ENCODE measurements at regions not wholly inside any gene's neighbourhood (a gene's known extent, or its start where the extent isn't known, plus 50 kb on each side); places are given as distances from the start of the nearest gene placed in this dataset.

DNA sequence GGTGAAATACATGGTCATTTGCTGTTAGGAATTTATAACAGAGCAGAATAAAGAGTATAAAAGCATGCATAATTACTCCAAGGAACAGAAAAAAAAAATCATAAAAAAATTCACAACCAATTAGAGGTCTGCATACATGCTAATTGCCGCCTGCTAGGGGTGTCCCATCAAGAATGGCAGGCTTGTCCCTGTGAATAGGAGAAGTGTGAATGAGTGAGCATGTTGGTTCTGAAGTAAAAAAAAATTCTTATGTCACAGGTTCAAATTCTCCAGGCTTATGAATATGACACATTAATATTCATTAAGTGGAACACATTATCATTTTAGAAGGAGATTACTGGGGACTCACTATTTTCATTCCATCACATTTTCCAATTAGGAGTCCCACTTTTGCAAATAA, 822.7 kb downstream of the NTRK3 start:
- DNase-seq (ENCODE audit: low read depth, low spot score) = no peak
- no peak overlapping the region for H3K27ac ChIP-seq
- H3K9ac ChIP-seq (ENCODE audit: insufficient read length) = no peak overlapping the region
- TF ChIP-seq FOXP2 (optimal IDR thresholded peaks at IDR 0.05; ENCODE audit: control extremely low read depth, extremely low read length, insufficient read depth) = no peak
- TF ChIP-seq POLR2AphosphoS5 (IDR thresholded peaks at IDR 0.05; ENCODE audit: borderline replicate concordance, low read depth, low read length) = no peak
- no peak for TF ChIP-seq EZH2 (IDR thresholded peaks at IDR 0.05)
- H3K36me3 ChIP-seq (ENCODE audit: insufficient read depth, low read length) = no peaks in the 10 kb centered on the region
- no peak overlapping the region for H3K4me3 ChIP-seq
- no peaks in the 10 kb centered on the region for H3K9me3 ChIP-seq (ENCODE audit: low read depth, low read length)

GRCh38 chr15:87429754-87430153, 826.8 kb downstream of the NTRK3 start:
- no peak for TF ChIP-seq FOXP2 (optimal IDR thresholded peaks at IDR 0.05; ENCODE audit: control extremely low read depth, extremely low read length, insufficient read depth)
- no peak for TF ChIP-seq EZH2 (IDR thresholded peaks at IDR 0.05)
- no peak for TF ChIP-seq POLR2AphosphoS5 (IDR thresholded peaks at IDR 0.05; ENCODE audit: borderline replicate concordance, low read depth, low read length)
- H3K9me3 ChIP-seq (ENCODE audit: low read depth, low read length) = no peaks in the 10 kb centered on the region
- H3K36me3 ChIP-seq (ENCODE audit: insufficient read depth, low read length) = no peaks in the 10 kb centered on the region
- H3K9ac ChIP-seq (ENCODE audit: insufficient read length) = no peak overlapping the region
- no peak overlapping the region for H3K27ac ChIP-seq
- H3K4me3 ChIP-seq = no peak overlapping the region
- DNase-seq (ENCODE audit: low read depth, low spot score) = no peak

- H3K36me3 ChIP-seq (ENCODE audit: insufficient read depth, low read length) = no peaks in the 10 kb centered on the region
- no peak overlapping the region for H3K9ac ChIP-seq (ENCODE audit: insufficient read length)
- no peak for TF ChIP-seq EZH2 (IDR thresholded peaks at IDR 0.05)
- no peak for TF ChIP-seq POLR2AphosphoS5 (IDR thresholded peaks at IDR 0.05; ENCODE audit: borderline replicate concordance, low read depth, low read length)
- TF ChIP-seq FOXP2 (optimal IDR thresholded peaks at IDR 0.05; ENCODE audit: control extremely low read depth, extremely low read length, insufficient read depth) = no peak
- no peak overlapping the region for H3K4me3 ChIP-seq
- no peak overlapping the region for H3K27ac ChIP-seq
- no peak for DNase-seq (ENCODE audit: low read depth, low spot score)
- no peaks in the 10 kb centered on the region for H3K9me3 ChIP-seq (ENCODE audit: low read depth, low read length)
These were observed 836.5 kb downstream of the NTRK3 start for GRCh38 chr15:87420017-87420416.

DNA sequence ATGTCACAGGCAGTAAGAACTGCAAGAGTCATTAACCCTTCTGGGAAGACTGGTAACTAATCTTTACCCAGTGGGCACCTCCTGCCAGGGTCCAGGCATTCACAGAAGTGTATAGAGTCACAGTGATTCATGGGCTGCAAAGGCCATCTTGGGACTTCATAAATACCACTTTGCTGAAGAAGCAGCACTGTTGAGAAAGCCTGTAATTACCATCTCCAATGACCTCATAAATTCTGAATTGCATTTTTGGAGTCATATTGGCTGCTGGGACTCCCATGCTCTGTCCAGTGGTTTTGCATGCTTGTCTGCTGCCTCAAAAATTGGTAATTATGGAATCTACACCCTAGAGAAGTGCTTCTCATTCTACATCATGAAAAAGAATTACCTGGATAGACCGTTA, 837.2 kb downstream of the NTRK3 start:
- no peak overlapping the region for H3K4me3 ChIP-seq
- H3K9ac ChIP-seq (ENCODE audit: insufficient read length) = no peak overlapping the region
- H3K36me3 ChIP-seq (ENCODE audit: insufficient read depth, low read length) = no peaks in the 10 kb centered on the region
- no peak overlapping the region for H3K27ac ChIP-seq
- H3K9me3 ChIP-seq (ENCODE audit: low read depth, low read length) = no peaks in the 10 kb centered on the region
- DNase-seq (ENCODE audit: low read depth, low spot score) = no peak
- no peak for TF ChIP-seq POLR2AphosphoS5 (IDR thresholded peaks at IDR 0.05; ENCODE audit: borderline replicate concordance, low read depth, low read length)
- no peak for TF ChIP-seq FOXP2 (optimal IDR thresholded peaks at IDR 0.05; ENCODE audit: control extremely low read depth, extremely low read length, insufficient read depth)
- TF ChIP-seq EZH2 (IDR thresholded peaks at IDR 0.05) = no peak

DNA sequence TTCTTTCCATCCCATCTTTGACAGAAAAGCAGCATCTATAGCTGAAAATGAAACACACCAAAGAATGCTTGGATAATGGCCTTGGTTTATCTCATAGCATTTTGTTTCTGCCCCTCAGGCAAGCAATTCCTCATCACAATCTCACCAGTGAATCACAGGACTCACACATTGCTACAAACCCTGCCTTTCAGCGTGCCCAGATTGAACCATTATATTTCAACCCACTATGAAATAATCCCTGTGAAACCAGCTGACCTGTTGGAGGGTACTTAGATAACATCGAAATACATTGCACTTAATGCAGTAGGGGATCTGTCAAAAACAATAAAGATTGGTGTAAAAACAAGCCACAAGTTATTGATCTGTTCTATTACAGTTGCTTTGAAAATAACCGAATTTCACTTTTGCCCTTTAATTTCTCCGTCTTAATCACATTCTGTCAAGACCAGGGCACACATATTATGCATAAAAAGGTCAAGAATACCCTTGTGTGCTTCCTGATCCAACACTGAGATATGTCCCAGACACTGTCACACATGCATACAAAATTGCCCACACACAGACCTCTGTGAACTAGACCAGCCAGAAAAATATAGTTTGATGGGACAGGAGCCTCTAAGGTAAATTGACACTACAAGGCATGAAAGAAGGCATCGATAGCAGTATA, 839.8 kb downstream of the NTRK3 start:
- no peaks in the 10 kb centered on the region for H3K9me3 ChIP-seq (ENCODE audit: low read depth, low read length)
- TF ChIP-seq POLR2AphosphoS5 (IDR thresholded peaks at IDR 0.05; ENCODE audit: borderline replicate concordance, low read depth, low read length) (no peak), EZH2 (IDR thresholded peaks at IDR 0.05) (no peak), FOXP2 (optimal IDR thresholded peaks at IDR 0.05; ENCODE audit: control extremely low read depth, extremely low read length, insufficient read depth) (no peak)
- no peak for DNase-seq (ENCODE audit: low read depth, low spot score)
- no peaks in the 10 kb centered on the region for H3K36me3 ChIP-seq (ENCODE audit: insufficient read depth, low read length)
- no peak overlapping the region for H3K4me3 ChIP-seq
- no peak overlapping the region for H3K27ac ChIP-seq
- no peak overlapping the region for H3K9ac ChIP-seq (ENCODE audit: insufficient read length)

DNA sequence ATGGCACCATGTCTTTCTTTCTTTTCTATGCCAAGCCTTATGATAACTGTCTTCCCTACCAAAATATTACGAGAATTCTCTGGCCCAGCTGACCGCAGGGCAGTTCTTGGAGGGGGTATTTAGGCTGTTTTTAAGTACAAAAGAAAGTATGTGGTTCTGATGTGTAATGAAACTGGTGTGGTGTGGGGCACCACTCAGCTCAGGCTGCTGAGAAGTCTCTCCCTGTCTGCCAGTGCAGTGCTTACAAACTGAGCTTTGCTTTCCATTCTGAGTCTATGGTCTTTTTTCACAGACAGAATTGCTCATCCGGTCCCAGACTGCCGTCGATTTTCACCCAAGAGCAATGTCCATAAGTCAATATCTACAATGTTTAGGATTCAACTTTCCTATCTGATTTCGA, 847.6 kb downstream of the NTRK3 start:
- Histone ChIP-seq H3K27ac (no peak overlapping the region), H3K4me3 (no peak overlapping the region), H3K9ac (ENCODE audit: insufficient read length) (no peak overlapping the region), H3K9me3 (ENCODE audit: low read depth, low read length) (no peaks in the 10 kb centered on the region), H3K36me3 (ENCODE audit: insufficient read depth, low read length) (no peaks in the 10 kb centered on the region)
- TF ChIP-seq FOXP2 (optimal IDR thresholded peaks at IDR 0.05; ENCODE audit: control extremely low read depth, extremely low read length, insufficient read depth) (no peak), POLR2AphosphoS5 (IDR thresholded peaks at IDR 0.05; ENCODE audit: borderline replicate concordance, low read depth, low read length) (no peak), EZH2 (IDR thresholded peaks at IDR 0.05) (no peak)
- DNase-seq (ENCODE audit: low read depth, low spot score) = no peak

DNA sequence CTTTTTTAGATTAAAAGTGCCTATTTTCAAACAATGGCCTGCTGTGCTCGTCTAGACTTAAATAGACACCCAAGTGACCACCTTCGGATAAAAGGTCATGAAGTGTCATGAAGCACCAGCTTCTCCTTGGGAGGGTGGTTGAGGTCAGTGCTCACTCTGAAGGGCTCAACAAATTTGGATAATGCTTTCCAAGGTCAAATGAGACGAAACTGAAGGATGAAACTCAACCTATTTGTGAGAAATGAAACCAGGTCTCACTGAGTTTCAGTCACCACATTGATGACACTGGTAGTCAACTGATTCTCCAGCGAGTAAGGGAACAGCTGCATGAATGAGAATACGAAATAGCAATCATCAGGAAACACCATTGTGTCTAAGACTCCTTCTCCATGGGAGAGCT, 852.6 kb downstream of the NTRK3 start:
- Histone ChIP-seq H3K36me3 (ENCODE audit: insufficient read depth, low read length) (no peaks in the 10 kb centered on the region), H3K4me3 (no peak overlapping the region), H3K9me3 (ENCODE audit: low read depth, low read length) (no peaks in the 10 kb centered on the region), H3K9ac (ENCODE audit: insufficient read length) (no peak overlapping the region), H3K27ac (no peak overlapping the region)
- TF ChIP-seq EZH2 (IDR thresholded peaks at IDR 0.05) (no peak), FOXP2 (optimal IDR thresholded peaks at IDR 0.05; ENCODE audit: control extremely low read depth, extremely low read length, insufficient read depth) (no peak), POLR2AphosphoS5 (IDR thresholded peaks at IDR 0.05; ENCODE audit: borderline replicate concordance, low read depth, low read length) (no peak)
- no peak for DNase-seq (ENCODE audit: low read depth, low spot score)

- no peak for TF ChIP-seq EZH2 (IDR thresholded peaks at IDR 0.05)
- TF ChIP-seq FOXP2 (optimal IDR thresholded peaks at IDR 0.05; ENCODE audit: control extremely low read depth, extremely low read length, insufficient read depth) = no peak
- TF ChIP-seq POLR2AphosphoS5 (IDR thresholded peaks at IDR 0.05; ENCODE audit: borderline replicate concordance, low read depth, low read length) = no peak
- Histone ChIP-seq H3K9ac (ENCODE audit: insufficient read length) (no peak overlapping the region), H3K27ac (no peak overlapping the region), H3K36me3 (ENCODE audit: insufficient read depth, low read length) (no peaks in the 10 kb centered on the region), H3K4me3 (no peak overlapping the region), H3K9me3 (ENCODE audit: low read depth, low read length) (no peaks in the 10 kb centered on the region)
- DNase-seq (ENCODE audit: low read depth, low spot score) = no peak
These were observed 854.6 kb downstream of the NTRK3 start for GRCh38 chr15:87401973-87402372.

DNA sequence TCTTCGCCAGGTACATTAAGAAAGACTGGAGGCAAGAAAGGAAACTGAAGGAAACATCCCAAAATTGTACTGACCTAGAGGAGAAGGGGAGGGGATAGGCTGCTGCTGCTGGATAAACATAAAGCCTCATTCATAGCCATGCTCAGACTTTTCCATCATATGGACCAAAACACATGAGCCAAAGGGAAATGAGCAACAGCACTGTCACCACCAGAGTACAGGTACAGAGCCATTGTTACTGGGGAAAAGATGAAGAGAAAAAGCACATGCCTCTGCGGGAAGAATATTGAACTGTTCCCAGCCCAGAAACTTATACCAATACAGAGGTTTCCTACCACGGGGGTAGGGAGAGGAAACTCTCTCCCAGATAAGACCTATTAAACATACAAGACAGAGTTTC, 861.9 kb downstream of the NTRK3 start:
- DNase-seq (ENCODE audit: low read depth, low spot score) = no peak
- no peaks in the 10 kb centered on the region for H3K36me3 ChIP-seq (ENCODE audit: insufficient read depth, low read length)
- H3K4me3 ChIP-seq = no peak overlapping the region
- no peak overlapping the region for H3K9ac ChIP-seq (ENCODE audit: insufficient read length)
- H3K27ac ChIP-seq = no peak overlapping the region
- H3K9me3 ChIP-seq (ENCODE audit: low read depth, low read length) = no peaks in the 10 kb centered on the region
- no peak for TF ChIP-seq FOXP2 (optimal IDR thresholded peaks at IDR 0.05; ENCODE audit: control extremely low read depth, extremely low read length, insufficient read depth)
- no peak for TF ChIP-seq POLR2AphosphoS5 (IDR thresholded peaks at IDR 0.05; ENCODE audit: borderline replicate concordance, low read depth, low read length)
